AG04450 (cell line): ENCODE measurements at regions not wholly inside any gene's neighbourhood (a gene's known extent, or its start where the extent isn't known, plus 50 kb on each side); places are given as distances from the start of the nearest gene placed in this dataset.
A peak's percentile ranks its signal among the peaks of the same experiment; 100 is the strongest.

ENCODE experiments used
- CTCF ChIA-PET: fragments of 300-600, 350-600 bp; formaldehyde crosslinking; extraction: SDS; loops from one replicate; lab custom pipeline; 2022; ENCODE audit warnings: antibody characterized with exemption, inconsistent platforms; lab: Charles Lee
- POLR2A ChIA-PET: fragments of 350-600 bp; formaldehyde crosslinking; extraction: SDS; loops from one replicate; lab custom pipeline; 2021; ENCODE audit warnings: antibody characterized with exemption, inconsistent platforms; lab: Yijun Ruan, JAX
- DNase-seq: peaks from one replicate; pipeline ENCODE4 v3.0.0-alpha.2; 2011; ENCODE audit warnings: low read depth, low spot score
- H3K27ac ChIP-seq: one replicate; pipeline ENCODE4 v1.5.1; 2012; ENCODE audit warnings: low read depth, low read length, control low read depth
- H3K27me3 ChIP-seq: one replicate; pipeline ENCODE4 v1.6.0; 2012; ENCODE audit warnings: low read length; ENCODE audit not compliant: control insufficient read depth, insufficient read depth
- H3K4me3 ChIP-seq: 2 replicates; pipeline ENCODE4 v1.5.1; 2011; ENCODE audit warnings: mild to moderate bottlenecking, low read depth, low read length, control low read depth
- H3K9me3 ChIP-seq: 2 replicates; pipeline ENCODE4 v1.5.1; 2012; ENCODE audit warnings: low read length; ENCODE audit not compliant: control insufficient read depth, insufficient read depth
- TF ChIP-seq, protein P1 (sequence below): IDR thresholded peaks from 2 replicates; pipeline ENCODE4 v1.5.1; 2011; ENCODE audit warnings: low read depth, low read length, control low read depth, inconsistent platforms

DNA sequence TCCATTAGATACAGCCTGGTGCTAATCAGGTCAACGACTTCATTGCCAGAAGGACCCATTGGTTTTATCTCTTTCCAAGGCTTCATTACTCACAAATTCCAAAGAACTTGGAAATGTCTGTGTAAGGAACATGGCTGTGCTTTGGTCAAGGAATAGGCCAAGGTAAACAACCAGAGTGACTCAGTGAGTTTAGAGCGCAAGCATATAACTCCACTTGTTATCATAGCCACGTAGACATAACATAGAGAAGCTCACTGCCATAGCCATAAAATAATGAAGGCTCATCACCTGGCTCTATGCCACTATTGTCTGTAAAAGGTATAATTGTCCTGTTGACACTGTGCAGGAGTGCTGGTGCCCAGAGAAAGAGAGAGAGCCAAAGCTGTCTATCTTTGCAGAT lies 139.3 kb upstream of the PLCXD3 start:
- CTCF ChIA-PET = interaction anchor here (0.8 to 1.5 kb wide), 2 partner anchors 9 to 745 kb away, joined by 3 read pairs; no protein-coding TSS in a partner anchor
- POLR2A ChIA-PET = no interaction called here
- TF ChIP-seq, protein P1, sequence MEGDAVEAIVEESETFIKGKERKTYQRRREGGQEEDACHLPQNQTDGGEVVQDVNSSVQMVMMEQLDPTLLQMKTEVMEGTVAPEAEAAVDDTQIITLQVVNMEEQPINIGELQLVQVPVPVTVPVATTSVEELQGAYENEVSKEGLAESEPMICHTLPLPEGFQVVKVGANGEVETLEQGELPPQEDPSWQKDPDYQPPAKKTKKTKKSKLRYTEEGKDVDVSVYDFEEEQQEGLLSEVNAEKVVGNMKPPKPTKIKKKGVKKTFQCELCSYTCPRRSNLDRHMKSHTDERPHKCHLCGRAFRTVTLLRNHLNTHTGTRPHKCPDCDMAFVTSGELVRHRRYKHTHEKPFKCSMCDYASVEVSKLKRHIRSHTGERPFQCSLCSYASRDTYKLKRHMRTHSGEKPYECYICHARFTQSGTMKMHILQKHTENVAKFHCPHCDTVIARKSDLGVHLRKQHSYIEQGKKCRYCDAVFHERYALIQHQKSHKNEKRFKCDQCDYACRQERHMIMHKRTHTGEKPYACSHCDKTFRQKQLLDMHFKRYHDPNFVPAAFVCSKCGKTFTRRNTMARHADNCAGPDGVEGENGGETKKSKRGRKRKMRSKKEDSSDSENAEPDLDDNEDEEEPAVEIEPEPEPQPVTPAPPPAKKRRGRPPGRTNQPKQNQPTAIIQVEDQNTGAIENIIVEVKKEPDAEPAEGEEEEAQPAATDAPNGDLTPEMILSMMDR = no peak
- peak; percentile 13 for DNase-seq
- Histone ChIP-seq H3K4me3 (no peak overlapping the region), H3K27ac (no peak overlapping the region), H3K9me3 (no peaks in the 10 kb centered on the region), H3K27me3 (no peaks in the 10 kb centered on the region)

DNA sequence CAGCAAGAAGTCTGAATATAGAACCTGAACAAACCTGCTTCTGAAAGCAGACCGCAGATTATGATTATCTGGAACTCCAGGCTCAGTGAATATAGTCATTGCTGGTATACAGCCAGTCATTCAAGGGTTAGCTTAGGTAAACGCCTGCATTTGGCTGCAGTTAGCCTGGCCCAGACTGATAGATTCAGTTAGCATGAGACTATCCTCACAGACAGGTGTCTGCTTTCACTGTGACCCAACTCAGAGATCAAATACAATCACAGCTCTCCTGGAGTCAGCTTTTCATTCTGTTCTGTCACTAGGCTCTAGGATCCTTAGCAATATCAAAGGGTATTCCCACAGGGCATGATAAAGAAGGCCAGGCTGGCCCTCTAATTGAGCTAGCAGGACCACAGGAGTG lies 138.6 kb upstream of the PLCXD3 start:
- Histone ChIP-seq H3K27ac (no peak overlapping the region), H3K9me3 (no peaks in the 10 kb centered on the region), H3K27me3 (no peaks in the 10 kb centered on the region), H3K4me3 (no peak overlapping the region)
- ChIA-PET CTCF (interaction anchor here (1.5 kb wide), 1 partner anchor 745 kb away, joined by 4 read pairs; no protein-coding TSS in a partner anchor), POLR2A (no interaction called here)
- TF ChIP-seq, protein P1 = no peak
- DNase-seq = no peak

DNA sequence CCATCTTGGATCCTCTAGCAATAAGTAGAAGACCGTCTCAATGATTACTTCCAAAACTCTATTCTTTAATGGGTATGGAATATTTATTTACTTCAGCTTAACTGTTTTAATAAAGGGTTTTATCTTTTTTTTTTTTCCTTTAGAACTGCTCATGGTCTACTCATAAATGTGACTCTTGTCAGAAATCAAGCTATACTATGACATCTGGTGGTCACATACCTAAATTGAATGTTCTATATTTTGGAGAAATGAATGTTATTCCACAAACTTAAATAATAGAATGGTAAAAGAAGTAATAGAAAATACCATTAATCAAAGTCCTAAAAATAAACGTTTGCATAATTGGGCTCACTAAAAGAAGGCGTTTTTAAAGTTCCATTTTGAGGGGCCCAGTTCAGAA lies 131.2 kb upstream of the PLCXD3 start:
- ChIA-PET CTCF (interaction anchor here (0.8 to 2.8 kb wide), 7 partner anchors 8 to 737 kb away, joined by 3 to 37 read pairs (median 4); no protein-coding TSS in a partner anchor), POLR2A (no interaction called here)
- no peaks in the 10 kb centered on the region for H3K27me3 ChIP-seq
- TF ChIP-seq, protein P1 = 0 out of 2 replicates have a peak, but pooled peaks have one; percentile 15
- H3K27ac ChIP-seq = no peak overlapping the region
- no peaks in the 10 kb centered on the region for H3K9me3 ChIP-seq
- no peak overlapping the region for H3K4me3 ChIP-seq
- no peak for DNase-seq

DNA sequence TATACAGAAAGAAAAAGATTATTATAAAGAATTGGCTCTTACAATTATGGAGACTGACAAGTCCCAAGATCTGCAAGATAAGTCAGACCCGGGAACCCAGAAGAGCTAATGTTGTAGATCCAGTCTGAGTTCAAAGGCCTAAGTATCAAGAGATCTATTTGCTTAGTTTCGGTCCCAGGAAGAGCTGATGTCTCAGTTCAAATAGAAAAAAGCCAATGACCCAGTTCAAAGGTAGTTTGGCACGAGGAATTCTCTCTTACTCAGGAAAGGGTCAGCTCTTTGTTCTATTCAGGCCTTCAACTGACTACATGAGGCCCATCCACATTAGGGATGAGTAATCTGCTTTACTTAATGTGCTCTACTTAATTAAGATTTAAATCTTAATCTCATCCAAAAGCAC lies 128.3 kb upstream of the PLCXD3 start:
- ChIA-PET CTCF (interaction anchor here (0.6 to 2.4 kb wide), 4 partner anchors 65 to 734 kb away, joined by 3 to 12 read pairs (median 3); no protein-coding TSS in a partner anchor), POLR2A (no interaction called here)
- no peaks in the 10 kb centered on the region for H3K9me3 ChIP-seq
- H3K4me3 ChIP-seq = no peak overlapping the region
- no peaks in the 10 kb centered on the region for H3K27me3 ChIP-seq
- no peak for DNase-seq
- TF ChIP-seq, protein P1 = no peak
- no peak overlapping the region for H3K27ac ChIP-seq

DNA sequence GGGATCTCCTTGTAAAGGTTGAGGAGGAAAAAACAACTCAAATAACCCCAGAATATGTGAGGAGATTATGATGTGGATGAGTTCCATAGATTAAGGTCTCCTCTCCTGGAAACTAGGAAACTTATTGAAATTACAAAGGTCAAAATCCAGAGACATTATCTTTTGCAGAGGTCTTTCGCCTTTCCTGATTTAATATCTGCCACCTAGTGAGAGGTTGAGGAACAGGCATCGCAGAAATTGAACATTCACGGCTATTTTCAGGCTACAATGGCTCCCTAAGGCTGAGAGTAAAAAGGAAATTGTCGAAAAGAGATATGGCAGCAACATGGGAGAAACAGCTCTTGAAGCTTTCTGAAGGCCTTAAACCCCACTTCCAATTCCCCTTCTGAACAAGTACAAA lies 127.5 kb upstream of the PLCXD3 start:
- CTCF ChIA-PET = interaction anchor here (1.4 to 2.4 kb wide), 2 partner anchors 362 to 733 kb away, joined by 3 to 12 read pairs; no protein-coding TSS in a partner anchor
- Histone ChIP-seq H3K27me3 (no peaks in the 10 kb centered on the region), H3K27ac (no peak overlapping the region), H3K9me3 (no peaks in the 10 kb centered on the region), H3K4me3 (no peak overlapping the region)
- POLR2A ChIA-PET = no interaction called here
- TF ChIP-seq, protein P1 = peak; percentile 40
- DNase-seq = no peak
